CD4-positive, alpha-beta memory T cell (primary cell): ENCODE measurements at regions not wholly inside any gene's neighbourhood (a gene's known extent, or its start where the extent isn't known, plus 50 kb on each side); places are given as distances from the start of the nearest gene placed in this dataset.
A peak's percentile ranks its signal among the peaks of the same experiment; 100 is the strongest.

Source experiments
- CTCF ChIA-PET: fragments of 350-600 bp; sonication (Branson Sonifier 250); formaldehyde crosslinking; loops from one replicate; lab custom pipeline; 2021; ENCODE audit warnings: inconsistent platforms; ENCODE audit not compliant: partially characterized antibody; lab: Charles Lee
- POLR2A ChIA-PET: fragments of 350-600 bp; sonication (Branson Sonifier 250); formaldehyde crosslinking; loops from one replicate; lab custom pipeline; 2021; ENCODE audit not compliant: partially characterized antibody; lab: Charles Lee
- DNase-seq, 5 donors: peaks; one replicate each; pipeline versions ENCODE4 v3.0.0 to v3.0.0-alpha.2; 2020 to 2022; ENCODE audit warnings: mixed read lengths in 1 of 5
- H3K27ac ChIP-seq: one replicate; pipeline ENCODE4 v1.7.0; 2013; ENCODE audit warnings: low read depth, low read length
- H3K27me3 ChIP-seq: 2 replicates; pipeline ENCODE4 v1.7.0; 2013; ENCODE audit warnings: mild to moderate bottlenecking, low read length, moderate library complexity; ENCODE audit not compliant: insufficient read depth
- H3K36me3 ChIP-seq: 2 replicates; pipeline ENCODE4 v1.7.0; 2013; ENCODE audit warnings: mild to moderate bottlenecking, low read length, moderate library complexity; ENCODE audit not compliant: insufficient read depth
- H3K4me1 ChIP-seq: 2 replicates; pipeline ENCODE4 v1.7.0; 2013; ENCODE audit warnings: mild to moderate bottlenecking, low read length, moderate library complexity; ENCODE audit not compliant: insufficient read depth
- H3K4me3 ChIP-seq, 2 donors: one replicate each; pipeline ENCODE4 v1.7.0; 2013; ENCODE audit warnings: low read length in 2 of 2, mild to moderate bottlenecking in 1 of 2
- H3K9me3 ChIP-seq, 2 donors: one replicate each; pipeline ENCODE4 v1.7.0; 2013; ENCODE audit warnings: low read length in 2 of 2, control low read depth in 1 of 2; ENCODE audit not compliant: control insufficient read depth in 1 of 2
- H3K27ac Mint-ChIP-seq, 7 donors: one replicate each; pipeline ENCODE4 v1.8.0; 2020 to 2021; ENCODE audit warnings: mixed read lengths in 7 of 7, mild to moderate bottlenecking in 6 of 7, inconsistent platforms in 3 of 7, moderate library complexity in 3 of 7
- H3K27me3 Mint-ChIP-seq, 2 donors: one replicate each; pipeline ENCODE4 v1.8.0; 2020 to 2021; ENCODE audit warnings: mixed read lengths in 2 of 2
- H3K36me3 Mint-ChIP-seq, 2 donors: one replicate each; pipeline ENCODE4 v1.8.0; 2020 to 2021; ENCODE audit warnings: mixed read lengths in 2 of 2, inconsistent platforms in 1 of 2, mild to moderate bottlenecking in 1 of 2
- H3K4me1 Mint-ChIP-seq, 4 donors: one replicate each; pipeline ENCODE4 v1.8.0; 2020 to 2021; ENCODE audit warnings: mixed read lengths in 4 of 4, mild to moderate bottlenecking in 1 of 4
- H3K4me3 Mint-ChIP-seq, 8 donors: one replicate each; pipeline ENCODE4 v1.8.0; 2020 to 2021; ENCODE audit warnings: mixed read lengths in 8 of 8, mild to moderate bottlenecking in 7 of 8, moderate library complexity in 6 of 8, inconsistent platforms in 3 of 8
- H3K9me3 Mint-ChIP-seq, 8 donors: one replicate each; pipeline ENCODE4 v1.8.0; 2020 to 2021; ENCODE audit warnings: mixed read lengths in 8 of 8, mild to moderate bottlenecking in 5 of 8, inconsistent platforms in 3 of 8, moderate library complexity in 1 of 8
- intact Hi-C: fragments of 100-400 bp; cut with micrococcal nuclease; formaldehyde crosslinking; loops from one replicate; pipeline ENCODE4 v1.15.1; 2023

- intact Hi-C loops: loop anchor here (1.0 kb wide), 3 partner anchors 175 to 233 kb away; no protein-coding TSS in a partner anchor
- no peaks in the 10 kb centered on the region for H3K36me3 ChIP-seq
- Mint-ChIP-seq H3K9me3 (peaks cover 0 to 1% (median 0%) of the 10 kb centered on the region in 8 donors), H3K4me1 (peaks cover 16 to 33% (median 21%) of the 10 kb centered on the region in 4 donors), H3K36me3 (no peaks in the 10 kb centered on the region), H3K27ac (peak overlapping the region in 2 of 7 donors; percentile 11 to 76), H3K27me3 (peaks cover 26 to 28% of the 10 kb centered on the region in 2 donors), H3K4me3 (peak overlapping the region; percentile 66 to 84 (median 76))
- peaks cover 14% of the 10 kb centered on the region for H3K27me3 ChIP-seq
- H3K9me3 ChIP-seq: no peaks in the 10 kb centered on the region
- peak overlapping the region; percentile 2 to 15 for H3K4me3 ChIP-seq
- peak; percentile 31 to 40 (median 34) for DNase-seq
- CTCF ChIA-PET: interaction anchor here (0.6 to 2.9 kb wide), 21 partner anchors 8 to 251 kb away, joined by 3 to 20 read pairs (median 4); partner anchors contain the start of gene CLINT1
- H3K27ac ChIP-seq: no peak overlapping the region
- POLR2A ChIA-PET: interaction anchor here (0.7 kb wide), 1 partner anchor 17 kb away, joined by 3 read pairs; no protein-coding TSS in a partner anchor
- peaks cover 26% of the 10 kb centered on the region for H3K4me1 ChIP-seq
These were observed 136.1 kb upstream of the CLINT1 start for GRCh38 chr5:157994906-157995519.

GRCh38 chr5:157993986-157994691, 135.2 kb upstream of the CLINT1 start:
- H3K4me1 ChIP-seq: peaks cover 26% of the 10 kb centered on the region
- Mint-ChIP-seq H3K9me3 (peaks cover 0 to 1% (median 0%) of the 10 kb centered on the region in 8 donors), H3K4me3 (peak overlapping the region; percentile 66 to 84 (median 76)), H3K36me3 (no peaks in the 10 kb centered on the region), H3K27me3 (peaks cover 30 to 35% of the 10 kb centered on the region in 2 donors), H3K4me1 (peaks cover 16 to 33% (median 21%) of the 10 kb centered on the region in 4 donors), H3K27ac (peak overlapping the region; percentile 10 to 76 (median 66))
- peak; percentile 71 to 80 (median 75) for DNase-seq
- no peaks in the 10 kb centered on the region for H3K9me3 ChIP-seq
- ChIA-PET CTCF (interaction anchor here (0.6 to 2.3 kb wide), 19 partner anchors 8 to 250 kb away, joined by 3 to 20 read pairs (median 4); no protein-coding TSS in a partner anchor), POLR2A (interaction anchor here (0.7 kb wide), 1 partner anchor 17 kb away, joined by 3 read pairs; no protein-coding TSS in a partner anchor)
- intact Hi-C loops: loop anchor here (1.0 kb wide), 1 partner anchor 174 kb away; no protein-coding TSS in a partner anchor
- no peaks in the 10 kb centered on the region for H3K36me3 ChIP-seq
- peaks cover 19% of the 10 kb centered on the region for H3K27me3 ChIP-seq
- peak overlapping the region; percentile 2 to 15 for H3K4me3 ChIP-seq
- H3K27ac ChIP-seq: no peak overlapping the region

GRCh38 chr5:157993201-157993600, 134.3 kb upstream of the CLINT1 start:
- Histone ChIP-seq H3K27me3 (peaks cover 19% of the 10 kb centered on the region), H3K4me3 (no peak overlapping the region), H3K9me3 (no peaks in the 10 kb centered on the region), H3K4me1 (peaks cover 26% of the 10 kb centered on the region), H3K36me3 (no peaks in the 10 kb centered on the region), H3K27ac (no peak overlapping the region)
- intact Hi-C loops: no loop called here
- Mint-ChIP-seq H3K4me1 (peaks cover 16 to 33% (median 21%) of the 10 kb centered on the region in 4 donors), H3K27me3 (peaks cover 32 to 38% of the 10 kb centered on the region in 2 donors), H3K4me3 (no peak overlapping the region), H3K36me3 (no peaks in the 10 kb centered on the region), H3K9me3 (peaks cover 0 to 1% (median 0%) of the 10 kb centered on the region in 8 donors), H3K27ac (no peak overlapping the region)
- POLR2A ChIA-PET: no interaction called here
- DNase-seq: no peak
- CTCF ChIA-PET: interaction anchor here (1.1 kb wide), 1 partner anchor 176 kb away, joined by 3 read pairs; no protein-coding TSS in a partner anchor

GRCh38 chr5:157990583-157991181, 131.7 kb upstream of the CLINT1 start:
- Histone ChIP-seq H3K9me3 (no peaks in the 10 kb centered on the region), H3K27ac (no peak overlapping the region), H3K4me3 (no peak overlapping the region), H3K4me1 (peaks cover 26% of the 10 kb centered on the region), H3K27me3 (peaks cover 19% of the 10 kb centered on the region), H3K36me3 (no peaks in the 10 kb centered on the region)
- DNase-seq: no peak
- H3K36me3 Mint-ChIP-seq: peaks cover 0 to 4% of the 10 kb centered on the region in 2 donors
- no peak overlapping the region for H3K4me3 Mint-ChIP-seq
- intact Hi-C loops: no loop called here
- H3K9me3 Mint-ChIP-seq: peaks cover 0 to 1% (median 0%) of the 10 kb centered on the region in 8 donors
- peaks cover 29 to 32% of the 10 kb centered on the region in 2 donors for H3K27me3 Mint-ChIP-seq
- POLR2A ChIA-PET: no interaction called here
- CTCF ChIA-PET: no interaction called here
- peak overlapping the region in 1 of 7 donors; percentile 65 for H3K27ac Mint-ChIP-seq
- peaks cover 16 to 29% (median 20%) of the 10 kb centered on the region in 4 donors for H3K4me1 Mint-ChIP-seq

- H3K4me3 ChIP-seq: no peak overlapping the region
- no peak for DNase-seq
- H3K4me1 Mint-ChIP-seq: peaks cover 7 to 15% (median 9%) of the 10 kb centered on the region in 4 donors
- no peak overlapping the region for H3K27ac ChIP-seq
- peaks cover 0 to under 1% (median 0%) of the 10 kb centered on the region in 8 donors for H3K9me3 Mint-ChIP-seq
- no peaks in the 10 kb centered on the region for H3K36me3 ChIP-seq
- no peak overlapping the region for H3K4me3 Mint-ChIP-seq
- ChIA-PET CTCF (no interaction called here), POLR2A (no interaction called here)
- intact Hi-C loops: no loop called here
- H3K36me3 Mint-ChIP-seq: peaks cover 0 to 4% of the 10 kb centered on the region in 2 donors
- no peak overlapping the region for H3K27ac Mint-ChIP-seq
- H3K9me3 ChIP-seq: no peaks in the 10 kb centered on the region
- peaks cover 16% of the 10 kb centered on the region for H3K4me1 ChIP-seq
- peaks cover 19% of the 10 kb centered on the region for H3K27me3 ChIP-seq
- peaks cover 27 to 29% of the 10 kb centered on the region in 2 donors for H3K27me3 Mint-ChIP-seq
These were observed 130.4 kb upstream of the CLINT1 start for GRCh38 chr5:157989296-157989695.

GRCh38 chr5:157987259-157987658, 128.3 kb upstream of the CLINT1 start:
- no peak overlapping the region for H3K27ac Mint-ChIP-seq
- H3K4me3 ChIP-seq: no peak overlapping the region
- no peak overlapping the region for H3K4me3 Mint-ChIP-seq
- peaks cover 10% of the 10 kb centered on the region for H3K27me3 ChIP-seq
- POLR2A ChIA-PET: no interaction called here
- no peak overlapping the region for H3K27ac ChIP-seq
- H3K4me1 ChIP-seq: no peaks in the 10 kb centered on the region
- H3K9me3 Mint-ChIP-seq: peaks cover 0 to 5% (median 0%) of the 10 kb centered on the region in 8 donors
- peaks cover 0 to 4% (median under 1%) of the 10 kb centered on the region in 4 donors for H3K4me1 Mint-ChIP-seq
- DNase-seq: no peak
- no peaks in the 10 kb centered on the region for H3K9me3 ChIP-seq
- intact Hi-C loops: no loop called here
- H3K36me3 ChIP-seq: no peaks in the 10 kb centered on the region
- peaks cover 21 to 23% of the 10 kb centered on the region in 2 donors for H3K27me3 Mint-ChIP-seq
- CTCF ChIA-PET: interaction anchor here (1.0 kb wide), 1 partner anchor 9 kb away, joined by 3 read pairs; no protein-coding TSS in a partner anchor
- H3K36me3 Mint-ChIP-seq: peaks cover 0 to 4% of the 10 kb centered on the region in 2 donors
